HG02678 (cell line): ENCODE measurements at regions not wholly inside any gene's neighbourhood (a gene's known extent, or its start where the extent isn't known, plus 50 kb on each side); places are given as distances from the start of the nearest gene placed in this dataset.
"Not testable (repeated sequence)": the region's sequence is repeated elsewhere in the genome, so short reads cannot be mapped to it uniquely, and the experiment has no call there.

Source experiments
- ATAC-seq: cut with Tn5 transposase; IDR thresholded peaks from one replicate; pipeline ENCODE4 v1.9.1; 2021; ENCODE audit warnings: mild to moderate bottlenecking, moderate library complexity; ENCODE audit not compliant: unreplicated experiment

DNA sequence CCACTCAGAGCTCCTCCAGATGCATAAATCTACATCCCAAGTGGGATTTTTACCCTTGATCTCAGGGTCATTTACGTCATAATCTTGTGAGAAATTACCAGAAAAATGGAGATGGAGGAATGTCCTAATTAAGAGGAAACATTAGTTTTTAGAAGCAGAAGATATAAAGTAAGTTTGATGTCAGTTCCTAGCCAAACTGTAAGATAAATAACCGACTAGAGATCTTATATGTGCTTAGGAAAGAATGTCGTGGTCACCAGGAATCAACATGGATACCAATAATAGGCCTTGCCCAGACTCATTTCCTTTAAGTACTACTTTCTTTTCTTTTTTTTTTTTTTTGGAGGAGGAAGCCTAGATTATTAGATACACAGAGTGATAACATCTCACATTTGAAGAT, 186.9 kb downstream of the UTRN start:
- ATAC-seq = no peak

DNA sequence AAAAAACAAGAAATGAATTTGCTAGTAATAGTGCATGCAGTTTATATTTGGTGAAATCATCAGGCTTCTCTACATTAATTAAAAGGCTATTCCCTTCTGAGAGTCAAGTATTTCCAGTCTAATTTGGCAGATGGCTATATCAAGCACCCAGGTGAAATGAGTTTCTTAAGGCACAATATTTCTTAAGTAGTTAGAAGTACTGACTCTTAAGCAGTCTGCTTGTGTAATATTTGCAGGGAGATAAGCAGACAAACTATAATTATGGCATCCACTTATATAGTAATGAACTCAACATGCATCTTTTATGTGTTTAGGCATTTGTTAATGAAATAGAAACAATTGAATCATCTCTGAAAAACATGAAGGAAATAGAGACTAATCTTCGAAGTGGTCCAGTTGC, 189.2 kb downstream of the UTRN start:
- no peak for ATAC-seq

DNA sequence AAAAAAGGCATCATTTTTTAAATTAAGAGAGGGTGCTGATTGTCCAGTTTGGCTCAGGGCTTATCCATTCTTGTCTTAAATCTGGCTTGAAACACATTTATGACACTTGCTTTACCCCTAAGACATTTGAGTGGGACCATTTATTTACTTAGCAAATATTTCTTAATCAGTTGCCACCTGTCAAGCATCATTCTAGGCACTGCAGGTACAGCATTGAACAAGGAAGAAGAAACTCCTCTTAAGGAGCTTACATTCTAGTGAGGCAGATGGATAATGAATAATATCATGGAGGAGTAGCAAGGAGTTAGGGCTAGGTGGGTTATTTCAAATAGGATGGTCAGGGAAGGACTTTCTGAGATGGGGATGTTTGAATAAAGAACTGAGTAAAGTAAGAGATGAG, 189.8 kb downstream of the UTRN start:
- no peak for ATAC-seq

DNA sequence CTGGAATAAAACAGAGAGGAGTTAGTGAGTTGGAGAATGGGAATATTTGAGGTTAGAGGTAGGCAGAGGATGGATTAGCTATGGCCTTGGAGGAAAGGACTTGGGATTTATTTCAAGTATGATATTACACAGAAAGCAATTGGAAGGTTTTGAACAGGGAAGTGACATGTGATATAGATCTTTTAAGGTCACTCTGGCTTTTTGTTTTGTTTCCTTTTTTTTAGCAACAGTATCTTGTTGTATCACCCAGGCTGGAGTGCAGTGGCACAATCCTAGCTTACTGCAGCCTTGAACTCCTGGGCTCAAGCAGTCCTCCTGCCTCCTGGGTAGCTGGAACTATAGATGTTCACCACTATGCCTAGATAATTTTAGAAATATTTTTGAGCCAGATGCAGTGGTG, 190.3 kb downstream of the UTRN start:
- ATAC-seq = no peak

DNA sequence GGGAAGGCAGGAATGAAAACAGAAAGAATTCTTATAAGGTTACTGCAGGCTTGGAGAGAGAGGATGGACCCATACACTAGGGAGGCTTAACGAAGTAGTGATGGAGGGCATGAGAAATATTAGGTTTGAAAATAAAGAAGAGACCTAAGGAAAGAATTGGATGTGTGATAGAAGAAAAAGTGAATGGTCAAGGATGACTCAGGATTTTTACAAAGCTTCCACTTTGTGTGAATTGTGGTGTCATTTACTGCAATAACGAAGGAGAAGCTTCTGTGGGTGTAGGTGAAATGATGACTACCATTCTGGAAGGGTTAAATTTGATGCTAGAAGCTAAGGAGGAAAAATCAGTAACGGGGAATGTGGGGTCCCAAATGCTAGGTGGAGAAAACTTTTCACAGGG, 191.2 kb downstream of the UTRN start:
- no peak for ATAC-seq

DNA sequence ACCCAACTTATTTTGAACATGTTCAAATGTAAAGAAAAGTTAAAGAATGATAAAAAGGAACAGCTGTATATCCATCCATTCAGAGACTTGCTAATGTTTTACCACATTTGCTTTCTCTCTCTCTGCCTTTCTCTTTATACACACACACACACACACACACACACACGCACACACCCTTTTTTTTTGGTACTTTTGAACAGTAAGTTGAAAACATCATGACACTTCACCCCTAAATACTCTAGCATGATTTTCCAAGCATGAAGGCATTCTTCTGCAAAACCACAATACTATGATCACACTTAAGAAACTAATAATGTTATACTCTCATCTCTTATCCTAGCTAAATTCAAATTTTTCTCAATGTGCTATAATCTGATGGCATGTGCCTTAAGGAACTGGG, 192.3 kb downstream of the UTRN start:
- no peak for ATAC-seq

DNA sequence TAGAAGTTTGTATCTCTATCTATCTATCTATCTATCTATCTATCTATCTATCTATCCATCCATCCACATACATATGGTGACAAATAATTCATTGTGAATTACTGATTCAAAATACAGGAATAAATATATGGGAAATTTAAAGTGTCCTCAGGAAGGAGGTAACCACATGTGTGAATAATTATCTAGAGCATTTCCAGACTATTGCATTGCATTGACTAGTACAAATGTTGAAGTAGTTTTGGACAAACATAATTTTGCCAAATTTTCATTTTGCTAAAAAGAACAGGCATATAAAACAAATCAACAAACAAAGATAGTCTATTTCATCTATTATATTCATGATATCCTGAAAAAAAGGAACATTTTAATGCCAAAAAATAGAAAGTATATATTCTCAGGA, 192.7 kb downstream of the UTRN start:
- no peak for ATAC-seq

DNA sequence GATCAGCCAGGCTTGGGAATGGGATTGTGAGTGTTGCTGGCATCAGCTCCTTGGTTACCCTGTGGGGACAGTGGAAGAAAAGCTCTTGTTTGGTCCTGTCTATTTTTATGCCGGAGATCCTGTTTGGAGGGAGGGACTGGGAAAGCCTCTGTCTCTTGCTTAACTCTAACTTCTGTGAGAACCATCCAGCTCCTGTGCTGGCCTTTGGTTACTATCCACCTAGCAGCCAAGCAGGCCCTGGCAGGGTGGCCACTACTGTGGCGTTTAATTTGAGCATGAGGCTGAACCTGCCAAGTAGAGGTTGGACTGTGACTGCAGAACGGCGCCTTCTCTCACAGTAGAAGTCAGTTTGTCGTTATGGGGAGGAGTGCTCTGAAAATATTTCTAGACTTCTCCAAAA, 193.3 kb downstream of the UTRN start:
- no peak for ATAC-seq

DNA sequence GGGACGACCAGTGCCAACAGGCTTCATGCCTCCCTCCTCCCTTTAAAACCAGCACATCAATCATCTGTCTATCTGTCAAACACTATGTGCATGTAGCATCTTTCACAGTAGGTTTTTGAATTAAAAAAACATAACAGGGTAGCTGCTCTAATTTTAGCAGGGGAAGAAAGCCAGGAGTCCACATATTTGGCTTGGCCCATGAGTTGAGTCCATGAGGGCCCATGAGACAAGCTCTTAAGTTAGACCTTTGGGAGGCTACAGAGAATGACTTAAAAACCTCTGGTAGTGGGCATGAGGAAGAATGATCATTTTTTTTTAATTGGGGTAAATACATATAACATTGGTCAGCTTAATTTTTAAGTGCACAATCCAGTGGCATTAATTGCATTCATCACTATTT, 194.9 kb downstream of the UTRN start:
- ATAC-seq = no peak

DNA sequence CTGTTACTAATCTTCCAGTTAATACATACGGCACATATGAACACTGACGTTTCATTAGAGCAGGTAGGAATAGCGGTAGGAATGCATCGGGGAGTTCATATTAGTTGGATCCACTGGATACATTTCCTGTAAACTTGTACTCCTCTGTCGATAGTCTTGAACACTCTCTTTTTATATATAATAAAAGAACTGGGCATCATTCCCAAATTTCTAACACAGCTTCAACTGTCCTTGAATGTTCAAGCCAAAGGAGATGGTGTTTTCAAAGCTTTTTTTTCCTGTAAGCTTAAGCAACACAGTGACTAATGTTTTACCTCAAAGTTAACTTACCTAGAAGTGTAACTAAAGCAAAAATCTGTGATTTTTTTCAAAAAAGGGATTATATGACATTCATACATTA, 195.3 kb downstream of the UTRN start:
- no peak for ATAC-seq

DNA sequence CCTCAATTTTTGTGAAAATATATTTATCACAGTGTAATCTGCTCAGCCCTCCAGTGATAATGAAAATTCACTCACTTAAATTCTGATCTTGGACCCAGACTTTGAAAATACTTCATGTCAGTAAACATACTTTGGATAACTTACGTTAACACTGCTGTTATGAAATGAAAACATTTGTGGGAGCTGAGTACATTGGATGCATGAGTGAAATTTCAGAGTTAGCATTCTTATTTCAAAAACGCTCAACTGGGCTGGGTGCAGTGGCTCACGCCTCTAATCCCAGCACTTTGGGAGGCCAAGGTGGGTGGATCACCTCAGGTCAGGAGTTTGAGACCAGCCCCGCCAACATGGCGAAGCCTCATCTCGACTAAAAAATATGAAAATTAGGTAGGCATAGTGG, 196.4 kb downstream of the UTRN start:
- no peak for ATAC-seq

DNA sequence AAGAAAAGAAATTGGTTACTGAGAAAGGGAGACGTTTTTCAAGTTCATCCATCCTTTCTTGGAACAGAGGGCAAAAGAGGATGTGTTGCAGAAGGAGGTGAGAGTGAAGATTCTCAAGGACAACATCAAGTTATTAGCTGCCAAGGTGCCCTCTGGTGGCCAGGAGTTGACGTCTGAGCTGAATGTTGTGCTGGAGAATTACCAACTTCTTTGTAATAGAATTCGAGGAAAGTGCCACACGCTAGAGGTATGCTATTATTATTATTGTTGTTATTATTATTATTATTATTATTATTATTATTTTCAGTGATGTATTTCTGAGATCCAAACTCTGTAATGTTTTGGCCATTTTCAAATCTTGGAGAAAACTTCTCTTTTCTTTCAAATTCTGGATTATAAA, 197.0 kb downstream of the UTRN start:
- peak; percentile 83 for ATAC-seq

DNA sequence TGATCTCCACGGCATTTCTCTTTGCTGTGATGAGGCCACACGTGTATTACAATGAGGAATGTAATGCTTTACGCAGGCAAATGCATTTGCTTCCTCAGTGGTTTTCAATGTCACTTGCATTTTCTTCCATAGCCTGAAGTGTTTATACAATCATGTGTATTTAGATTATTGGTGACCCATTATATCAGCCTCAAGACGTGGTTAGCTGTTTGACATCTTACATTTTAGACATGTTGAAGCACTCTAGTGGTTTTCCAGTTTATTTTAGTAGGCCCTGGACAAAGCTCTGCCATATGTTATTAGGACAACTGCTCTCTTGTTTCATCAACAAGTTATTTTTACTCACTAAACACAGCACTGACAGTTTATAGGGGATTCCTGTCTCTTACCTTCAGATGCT, 200.4 kb downstream of the UTRN start:
- no peak for ATAC-seq

DNA sequence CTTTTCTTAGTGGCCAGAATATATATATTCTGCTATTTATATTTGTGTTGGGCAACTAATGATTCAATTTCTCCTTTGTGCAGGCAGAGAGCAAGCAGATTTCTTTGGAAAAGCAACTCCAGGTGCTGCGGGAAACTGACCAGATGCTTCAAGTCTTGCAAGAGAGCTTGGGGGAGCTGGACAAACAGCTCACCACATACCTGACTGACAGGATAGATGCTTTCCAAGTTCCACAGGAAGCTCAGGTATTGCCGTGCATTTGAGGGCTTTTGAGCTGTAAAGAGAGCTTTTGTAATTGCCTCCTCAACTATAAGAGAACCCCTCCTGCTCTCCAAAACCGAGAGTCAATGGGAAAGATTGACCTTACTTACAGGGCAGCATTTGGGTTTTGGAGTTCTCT, 203.5 kb downstream of the UTRN start:
- ATAC-seq = no peak

DNA sequence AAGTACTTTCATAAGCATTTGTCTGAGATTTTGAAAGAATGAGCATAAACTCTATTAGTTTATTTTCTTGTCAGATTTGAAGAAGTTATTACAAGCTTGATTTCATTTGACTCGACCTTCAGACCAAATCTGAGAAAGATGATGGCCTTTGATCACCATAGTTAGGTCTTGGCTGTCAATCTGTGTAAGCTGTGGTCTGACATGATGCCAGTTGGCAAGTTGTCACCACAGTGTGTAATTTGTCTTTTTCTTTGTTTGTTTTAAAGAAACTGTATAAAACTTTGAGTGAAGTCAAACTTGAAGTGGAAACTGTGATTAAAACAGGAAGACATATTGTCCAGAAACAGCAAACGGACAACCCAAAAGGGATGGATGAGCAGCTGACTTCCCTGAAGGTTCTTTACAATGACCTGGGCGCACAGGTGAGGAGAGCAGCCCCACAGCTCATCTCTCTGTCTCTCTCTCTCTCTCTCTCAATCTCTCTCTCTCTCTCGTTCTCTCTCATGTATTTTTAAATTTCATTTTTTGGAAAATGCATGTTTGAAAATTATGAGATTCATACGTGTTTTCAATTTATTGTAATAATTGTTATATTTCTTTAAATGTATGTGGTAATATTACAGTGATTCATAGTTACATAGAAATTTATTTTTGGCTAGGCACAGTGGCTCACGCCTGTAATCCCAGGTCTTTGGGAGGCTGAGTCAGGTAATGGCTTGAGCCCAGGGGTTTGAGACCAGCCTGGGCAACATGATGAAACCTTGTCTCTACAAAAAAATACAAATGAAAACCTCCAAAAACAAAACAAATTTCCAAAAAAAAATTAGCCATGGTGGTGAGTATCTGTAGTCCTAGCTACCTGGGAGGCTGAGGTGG, 208.1 kb downstream of the UTRN start:
- ATAC-seq = no peak

DNA sequence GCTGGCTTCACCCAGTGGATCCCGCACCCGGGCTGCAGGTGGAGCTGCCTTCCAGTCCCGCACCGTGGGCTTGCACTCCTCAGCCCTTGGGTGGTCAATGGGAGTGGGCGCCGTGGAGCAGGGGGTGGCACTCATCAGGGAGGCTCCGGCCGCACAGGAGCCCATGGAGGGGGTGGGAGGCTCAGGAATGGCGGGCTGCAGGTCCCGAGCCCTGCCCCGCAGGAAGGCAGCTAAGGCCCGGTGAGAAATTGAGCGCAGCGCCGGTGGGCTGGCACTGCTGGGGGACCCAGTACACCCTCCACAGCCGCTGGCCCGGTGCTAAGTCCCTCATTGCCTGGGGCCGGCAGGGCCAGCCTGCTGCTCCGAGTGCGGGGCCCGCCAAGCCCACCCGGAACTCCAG, 209.9 kb downstream of the UTRN start:
- not testable (repeated sequence) for ATAC-seq

DNA sequence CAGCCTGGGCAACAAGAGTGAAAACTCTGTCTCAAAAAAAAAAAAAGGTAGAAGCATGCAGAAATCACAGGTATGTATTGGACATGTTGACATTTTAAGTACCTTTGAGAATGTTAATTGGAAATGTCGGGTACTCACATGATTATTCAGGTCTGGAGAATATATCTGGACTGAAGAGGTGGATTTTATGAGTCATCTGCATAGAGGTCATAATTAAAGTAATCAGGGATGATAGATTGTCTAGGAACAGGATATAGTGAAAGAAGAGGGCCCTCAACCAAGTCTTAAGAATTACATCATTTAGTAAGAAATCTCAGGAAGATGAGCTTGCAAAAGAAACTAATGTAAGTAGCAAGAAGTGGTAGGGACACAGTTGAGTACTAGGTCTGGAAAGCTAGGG, 212.5 kb downstream of the UTRN start:
- no peak for ATAC-seq

DNA sequence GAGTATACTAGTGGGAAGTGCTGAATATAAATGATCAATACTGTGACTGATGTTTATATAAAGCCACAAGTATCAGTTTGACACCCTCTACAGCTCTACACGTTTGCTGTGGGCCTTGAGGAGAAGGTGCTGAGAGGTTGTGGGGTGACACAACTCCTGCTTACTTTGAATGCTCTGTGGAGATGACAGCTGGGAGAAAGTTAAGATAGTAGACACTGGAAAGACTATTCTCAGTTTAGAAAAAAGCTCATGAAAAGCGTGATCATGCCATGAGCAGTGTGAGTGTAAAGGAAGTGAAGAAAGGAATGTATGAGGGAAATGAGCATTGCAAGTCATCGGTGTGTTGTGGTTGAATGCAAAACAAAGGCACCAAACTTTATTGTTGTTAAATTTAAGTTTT, 215.8 kb downstream of the UTRN start:
- ATAC-seq = no peak

DNA sequence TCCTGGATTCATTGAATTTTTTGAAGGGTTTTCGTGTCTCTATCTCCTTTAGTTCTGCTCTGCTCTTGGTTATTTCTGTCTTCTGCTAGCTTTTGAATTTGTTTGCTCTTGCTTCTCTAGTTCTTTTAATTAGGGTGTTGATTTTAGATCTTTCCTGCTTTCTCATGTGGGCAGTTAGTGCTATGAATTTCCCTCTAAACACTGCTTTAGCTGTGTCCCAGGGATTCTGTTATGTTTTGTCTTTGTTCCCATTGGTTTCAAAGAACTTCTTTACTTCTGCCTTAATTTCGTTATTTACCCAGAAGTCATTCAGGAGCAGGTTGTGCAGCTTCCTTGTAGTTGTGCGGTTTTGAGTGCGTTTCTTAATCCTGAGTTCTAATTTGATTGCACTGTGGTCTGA, 220.1 kb downstream of the UTRN start:
- not testable (repeated sequence) for ATAC-seq

DNA sequence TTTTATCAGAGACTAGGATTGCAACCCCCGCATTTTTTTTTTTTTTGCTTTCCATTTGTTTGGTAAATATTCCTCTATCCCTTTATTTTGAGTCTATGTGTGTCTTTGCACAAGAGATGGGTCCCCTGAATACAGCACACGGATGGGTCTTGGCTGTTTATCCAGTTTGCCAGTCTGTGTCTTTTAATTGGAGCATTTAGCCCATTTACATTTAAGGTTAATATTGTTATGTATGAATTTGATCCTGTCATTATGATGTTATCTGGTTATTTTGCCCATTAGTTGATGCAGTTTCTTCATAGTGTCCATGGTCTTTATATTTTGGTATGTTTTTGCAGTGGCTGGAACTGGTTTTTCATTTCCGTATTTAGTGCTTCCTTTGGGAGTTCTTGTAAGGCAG, 220.9 kb downstream of the UTRN start:
- ATAC-seq = not testable (repeated sequence)

DNA sequence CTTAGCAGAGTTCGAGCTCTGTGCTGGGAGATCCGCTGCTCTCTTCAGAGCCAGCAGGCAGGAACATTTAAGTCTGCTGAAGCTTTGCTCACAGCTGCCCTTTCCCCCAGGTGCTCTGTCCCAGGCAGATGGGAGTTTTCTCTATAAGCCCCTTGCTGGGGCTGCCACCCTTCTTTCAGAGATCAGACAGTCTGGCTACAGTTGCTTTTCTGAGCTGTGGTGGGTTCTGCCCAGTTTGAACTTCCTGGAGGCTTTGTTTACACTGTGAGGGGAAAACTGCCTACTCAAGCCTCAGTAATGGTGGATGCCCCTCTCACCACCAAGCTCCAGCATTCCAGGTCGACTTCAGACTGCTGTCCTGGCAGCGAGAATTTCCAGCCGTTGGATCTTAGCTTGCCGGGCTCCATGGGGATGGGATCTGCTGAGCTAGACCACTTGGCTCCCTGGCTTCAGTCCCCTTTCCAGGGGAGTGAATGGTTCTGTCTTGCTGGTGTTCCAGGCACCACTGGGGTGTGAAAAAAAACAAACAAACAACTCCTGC, 222.7 kb downstream of the UTRN start:
- ATAC-seq = not testable (repeated sequence)

DNA sequence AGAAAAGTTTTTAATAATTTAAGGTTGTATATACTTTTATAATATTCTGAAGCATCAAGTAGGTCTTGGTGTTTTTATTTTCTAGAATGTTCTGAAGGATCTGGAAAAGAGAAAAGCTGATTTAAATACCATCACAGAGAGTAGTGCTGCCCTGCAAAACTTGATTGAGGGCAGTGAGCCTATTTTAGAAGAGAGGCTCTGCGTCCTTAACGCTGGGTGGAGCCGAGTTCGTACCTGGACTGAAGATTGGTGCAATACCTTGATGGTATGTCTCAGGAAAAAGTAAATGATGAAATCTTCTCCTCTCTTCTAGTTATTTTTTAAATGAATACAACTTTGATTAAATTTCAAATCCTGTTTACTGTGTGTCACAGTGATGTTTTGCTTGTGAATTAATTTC, 225.7 kb downstream of the UTRN start:
- ATAC-seq = no peak

DNA sequence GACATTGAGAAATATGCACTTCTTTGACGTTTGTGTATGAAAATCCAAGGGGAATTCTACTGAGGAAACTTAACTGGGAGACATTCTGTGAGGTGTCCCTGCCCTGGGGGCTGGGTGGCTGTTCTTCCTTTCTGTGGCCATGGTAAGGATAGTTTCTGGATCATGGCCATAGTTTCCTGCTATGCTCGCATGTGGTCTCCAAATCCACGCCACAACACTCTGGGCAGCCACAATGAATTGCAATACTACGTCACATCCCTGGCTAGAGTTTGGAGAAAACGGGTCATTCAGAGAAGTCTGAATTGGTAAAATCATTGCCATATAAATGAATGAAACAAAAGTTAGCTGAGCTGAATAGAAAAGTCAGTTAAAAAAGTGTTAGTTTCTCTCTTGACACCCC, 230.6 kb downstream of the UTRN start:
- no peak for ATAC-seq
